GM19467 (cell line): ENCODE measurements at regions not wholly inside any gene's neighbourhood (a gene's known extent, or its start where the extent isn't known, plus 50 kb on each side); places are given as distances from the start of the nearest gene placed in this dataset.
"Not testable (repeated sequence)": the region's sequence is repeated elsewhere in the genome, so short reads cannot be mapped to it uniquely, and the experiment has no call there.

ENCODE experiments used
- ATAC-seq: cut with Tn5 transposase; IDR thresholded peaks from one replicate; pipeline ENCODE4 v1.9.1; 2021; ENCODE audit warnings: mild to moderate bottlenecking, moderate library complexity; ENCODE audit not compliant: unreplicated experiment

- no peak for ATAC-seq
Measured at GRCh38 chr21:17393413-17393812, 119.4 kb upstream of the CXADR start.

- no peak for ATAC-seq
Measured at GRCh38 chr21:17396948-17397347, 115.9 kb upstream of the CXADR start.

GRCh38 chr21:17397703-17398102, 115.1 kb upstream of the CXADR start:
- no peak for ATAC-seq

- not testable (repeated sequence) for ATAC-seq
Measured at GRCh38 chr21:17398954-17399353, 113.9 kb upstream of the CXADR start.

- ATAC-seq, result no peak
Measured at GRCh38 chr21:17402937-17403336, 109.9 kb upstream of the CXADR start.

GRCh38 chr21:17406202-17406601, 106.6 kb upstream of the CXADR start:
- ATAC-seq, result no peak

- no peak for ATAC-seq
Measured at GRCh38 chr21:17414766-17415165, 98.1 kb upstream of the CXADR start.

- ATAC-seq, result no peak
Measured at GRCh38 chr21:17416139-17416538, 96.7 kb upstream of the CXADR start.

GRCh38 chr21:17422931-17423330, 89.9 kb upstream of the CXADR start:
- ATAC-seq, result no peak

- no peak for ATAC-seq
Measured at GRCh38 chr21:17427157-17427556, 85.7 kb upstream of the CXADR start.

GRCh38 chr21:17427831-17428483, 84.9 kb upstream of the CXADR start:
- peak; percentile 91 for ATAC-seq

- peak; percentile 79 for ATAC-seq
Measured at GRCh38 chr21:17428484-17428869, 84.4 kb upstream of the CXADR start.

- no peak for ATAC-seq
Measured at GRCh38 chr21:17428980-17429379, 83.9 kb upstream of the CXADR start.

- no peak for ATAC-seq
Measured at GRCh38 chr21:17429936-17430335, 82.9 kb upstream of the CXADR start.

GRCh38 chr21:17432732-17433057, 80.1 kb upstream of the CXADR start:
- ATAC-seq, result no peak

- ATAC-seq, result no peak
Measured at GRCh38 chr21:17433730-17434129, 79.1 kb upstream of the CXADR start.

GRCh38 chr21:17435565-17436543, 77.0 kb upstream of the CXADR start:
- ATAC-seq, result no peak

- ATAC-seq, result no peak
Measured at GRCh38 chr21:17436626-17437111, 76.2 kb upstream of the CXADR start.

- no peak for ATAC-seq
Measured at GRCh38 chr21:17438635-17439034, 74.2 kb upstream of the CXADR start.

- ATAC-seq, result no peak
Measured at GRCh38 chr21:17440969-17441368, 71.9 kb upstream of the CXADR start.

- ATAC-seq, result no peak
Measured at GRCh38 chr21:17441370-17441769, 71.5 kb upstream of the CXADR start.

- no peak for ATAC-seq
Measured at GRCh38 chr21:17442165-17442564, 70.7 kb upstream of the CXADR start.
